SU-DHL-6 (cell line): ENCODE measurements at regions not wholly inside any gene's neighbourhood (a gene's known extent, or its start where the extent isn't known, plus 50 kb on each side); places are given as distances from the start of the nearest gene placed in this dataset.

Experiments used
- H2AFZ ChIP-seq: fragments of 200-600 bp; sonication (generic); 2 replicates; pipeline ENCODE4 v1.6.1; 2014; ENCODE audit warnings: low read depth, mild to moderate bottlenecking, moderate library complexity, mixed read lengths, antibody characterized with exemption, low read length; ENCODE audit not compliant: severe bottlenecking
- H3F3A ChIP-seq: fragments of 200-600 bp; shearing (Covaris generic); 2 replicates; pipeline ENCODE4 v1.6.0; 2016; ENCODE audit warnings: antibody characterized with exemption, mild to moderate bottlenecking; ENCODE audit not compliant: insufficient read depth
- H3K27ac ChIP-seq: fragments of 200-600 bp; sonication (generic); 2 replicates; pipeline ENCODE4 v1.5.1; 2016; ENCODE audit warnings: low read depth, mild to moderate bottlenecking, low read length, moderate library complexity, mixed read lengths
- H3K27me3 ChIP-seq: fragments of 200-600 bp; sonication (generic), shearing (Covaris generic); 2 replicates; pipeline ENCODE4 v1.6.0; 2014; ENCODE audit warnings: mild to moderate bottlenecking, low read length
- H3K36me3 ChIP-seq: fragments of 200-600 bp; sonication (generic); 2 replicates; pipeline ENCODE4 v1.6.1; 2014; ENCODE audit warnings: mild to moderate bottlenecking, low read length, mixed read lengths
- H3K4me2 ChIP-seq: fragments of 300-600, 200-600 bp; shearing (Covaris generic), sonication (generic); 2 replicates; pipeline ENCODE4 v1.6.0; 2014; ENCODE audit warnings: low read length, low read depth, mild to moderate bottlenecking; ENCODE audit not compliant: poor library complexity, severe bottlenecking
- H3K4me3 ChIP-seq: fragments of 200-600 bp; sonication (generic); 2 replicates; pipeline ENCODE4 v1.5.1; 2014; ENCODE audit warnings: antibody characterized with exemption, low read length, mild to moderate bottlenecking, mixed read lengths; ENCODE audit not compliant: insufficient read depth, poor library complexity, severe bottlenecking
- H3K79me2 ChIP-seq: fragments of 200-600 bp; sonication (generic); 2 replicates; pipeline ENCODE4 v1.6.1; 2014; ENCODE audit warnings: mild to moderate bottlenecking, low read length, moderate library complexity; ENCODE audit not compliant: insufficient read depth
- H3K9ac ChIP-seq: fragments of 200-600 bp; sonication (generic); 2 replicates; pipeline ENCODE4 v1.7.0; 2014; ENCODE audit warnings: mild to moderate bottlenecking, low read length
- H3K9me2 ChIP-seq: fragments of 200-600 bp; sonication (generic); replicated peaks from 2 replicates; pipeline ENCODE4 v1.6.1; 2014; ENCODE audit warnings: low read length; ENCODE audit not compliant: insufficient read depth
- H3K9me3 ChIP-seq: fragments of 200-600 bp; sonication (generic); 2 replicates; pipeline ENCODE4 v1.6.1; 2014; ENCODE audit warnings: low read length, mixed read lengths; ENCODE audit not compliant: insufficient read depth
- H4K20me1 ChIP-seq: fragments of 200-600 bp; sonication (generic); 2 replicates; pipeline ENCODE4 v1.6.1; 2014; ENCODE audit warnings: low read depth, mild to moderate bottlenecking, antibody characterized with exemption, low read length, moderate library complexity, mixed read lengths
- CTCF ChIP-seq: fragments of 200-600 bp; sonication (generic); IDR thresholded peaks from one replicate; pipeline ENCODE4 v1.5.1; 2017; ENCODE audit warnings: antibody characterized with exemption, mild to moderate bottlenecking, low read length, moderate library complexity; ENCODE audit not compliant: insufficient read depth, poor library complexity, severe bottlenecking
- EZH2phosphoT487 ChIP-seq: fragments of 200-600 bp; sonication (generic), shearing (Covaris generic); conservative IDR thresholded peaks from 2 replicates; pipeline ENCODE4 v1.6.1; 2018; ENCODE audit warnings: mild to moderate bottlenecking, antibody characterized with exemption, low read length, moderate library complexity, mixed read lengths

- Histone ChIP-seq H3K9ac (no peak overlapping the region), H3K4me2 (no peak overlapping the region), H3K4me3 (no peak overlapping the region), H3K36me3 (no peaks in the 10 kb centered on the region), H3K9me3 (no peaks in the 10 kb centered on the region), H2AFZ (no peak overlapping the region), H3K27me3 (no peaks in the 10 kb centered on the region), H3F3A (no peaks in the 10 kb centered on the region), H3K79me2 (no peaks in the 10 kb centered on the region), H4K20me1 (no peaks in the 10 kb centered on the region), H3K27ac (no peak overlapping the region), H3K9me2 (no peaks in the 10 kb centered on the region; the same call in 1 of the 2 replicates)
- TF ChIP-seq CTCF = no peak
- no peak for TF ChIP-seq EZH2phosphoT487
These were observed 238.8 kb downstream of the BAMBI start for GRCh38 chr10:28915989-28916588.

DNA sequence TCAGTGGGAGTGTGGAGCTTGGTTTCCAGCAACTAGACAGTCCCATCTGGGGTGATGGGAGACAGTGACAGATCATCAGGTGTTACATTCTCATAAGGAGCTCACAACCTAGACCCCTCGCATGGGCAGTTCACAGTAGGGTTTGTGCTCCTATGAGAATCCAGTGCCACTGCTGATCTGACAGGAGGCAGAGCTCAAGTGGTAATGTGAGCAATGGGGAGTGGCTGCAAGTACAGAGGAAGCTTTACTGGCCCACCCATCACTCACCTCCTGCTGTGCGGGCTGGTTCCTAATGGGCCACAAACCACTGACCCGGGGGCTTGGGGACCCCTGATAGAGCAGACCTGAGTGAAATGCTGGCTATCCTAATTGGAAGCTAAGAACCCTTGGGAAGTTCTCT, 242.8 kb downstream of the BAMBI start:
- Histone ChIP-seq H3K27me3 (no peaks in the 10 kb centered on the region), H2AFZ (no peak overlapping the region), H3K36me3 (no peaks in the 10 kb centered on the region), H3K79me2 (no peaks in the 10 kb centered on the region), H3K4me3 (no peak overlapping the region), H3K4me2 (no peak overlapping the region), H4K20me1 (no peaks in the 10 kb centered on the region), H3K9ac (no peak overlapping the region), H3F3A (no peaks in the 10 kb centered on the region), H3K9me3 (no peaks in the 10 kb centered on the region), H3K27ac (no peak overlapping the region), H3K9me2 (no peaks in the 10 kb centered on the region; the same call in 1 of the 2 replicates)
- no peak for TF ChIP-seq CTCF
- TF ChIP-seq EZH2phosphoT487 = no peak

DNA sequence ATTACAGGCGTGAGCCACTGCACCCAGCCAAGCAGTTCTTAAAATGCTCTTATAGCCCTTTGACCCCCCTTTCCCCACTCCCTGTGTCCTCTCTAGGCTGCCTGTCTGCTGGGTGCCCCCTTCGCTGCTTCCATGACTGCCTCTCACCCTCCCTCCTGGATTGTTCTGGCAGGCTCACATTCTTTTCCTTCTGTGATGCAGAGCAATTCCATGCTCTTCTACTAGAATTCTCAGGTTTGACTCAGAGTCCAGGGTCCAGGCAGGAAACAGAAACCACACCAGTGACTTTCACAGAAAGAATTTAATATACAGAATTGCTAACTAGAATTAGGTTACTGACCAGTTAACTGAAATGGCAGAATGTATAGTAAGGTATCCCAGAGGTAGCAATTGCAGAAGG, 244.8 kb downstream of the BAMBI start:
- Histone ChIP-seq H3K36me3 (no peaks in the 10 kb centered on the region), H3K4me3 (no peak overlapping the region), H3K4me2 (no peak overlapping the region), H3K27ac (no peak overlapping the region), H4K20me1 (no peaks in the 10 kb centered on the region), H2AFZ (no peak overlapping the region), H3K27me3 (no peaks in the 10 kb centered on the region), H3K9me2 (no peaks in the 10 kb centered on the region; the same call in 1 of the 2 replicates), H3K9ac (no peak overlapping the region), H3K79me2 (no peaks in the 10 kb centered on the region), H3F3A (no peaks in the 10 kb centered on the region), H3K9me3 (no peaks in the 10 kb centered on the region)
- TF ChIP-seq CTCF (no peak), EZH2phosphoT487 (no peak)
